SK-N-SH treated with all-trans-retinoic acid at 6 μM for 48 hours (cell line): ENCODE measurements at regions not wholly inside any gene's neighbourhood (a gene's known extent, or its start where the extent isn't known, plus 50 kb on each side); places are given as distances from the start of the nearest gene placed in this dataset.

ENCODE experiments used
- ATAC-seq: fragments of 200-7000 bp; cut with Tn5 transposase; 3 replicates; pipeline ENCODE4 v1.9.1; 2020; ENCODE audit warnings: mild to moderate bottlenecking, moderate library complexity
- ARNTL ChIP-seq: fragments of 450-650 bp; formaldehyde crosslinking; IDR thresholded peaks from 2 replicates; pipeline ENCODE4 v1.5.0; 2020; ENCODE audit warnings: low read depth, mild to moderate bottlenecking, moderate library complexity, borderline replicate concordance
- BACH2 ChIP-seq: fragments of 250-450 bp; sonication (Bioruptor Pico); IDR thresholded peaks from 2 replicates; pipeline ENCODE4 v1.9.0; 2021; ENCODE audit warnings: mild to moderate bottlenecking, borderline replicate concordance
- CSDC2 ChIP-seq: fragments of 250-450 bp; sonication (Bioruptor Pico); IDR thresholded peaks from 2 replicates; pipeline ENCODE4 v1.5.0; 2020; ENCODE audit warnings: mild to moderate bottlenecking, moderate library complexity
- ESRRG ChIP-seq: fragments of 250-450 bp; sonication (Bioruptor Pico); IDR thresholded peaks from 2 replicates; pipeline ENCODE4 v1.6.1; 2021; ENCODE audit warnings: mild to moderate bottlenecking
- ISL1 ChIP-seq: fragments of 250-450 bp; sonication (Bioruptor Pico); IDR thresholded peaks from 2 replicates; pipeline ENCODE4 v2.1.2; 2022; ENCODE audit warnings: mild to moderate bottlenecking, moderate library complexity
- OSR1 ChIP-seq: fragments of 250-450 bp; sonication (Bioruptor Pico); IDR thresholded peaks from 2 replicates; pipeline ENCODE4 v1.8.0; 2022; ENCODE audit warnings: moderate library complexity, mild to moderate bottlenecking, inconsistent platforms
- PATZ1 ChIP-seq: fragments of 250-450 bp; sonication (Bioruptor Pico); IDR thresholded peaks from 2 replicates; pipeline ENCODE4 v1.8.0; 2020; ENCODE audit warnings: mild to moderate bottlenecking, moderate library complexity, borderline replicate concordance
- POU6F1 ChIP-seq: fragments of 250-450 bp; sonication (Bioruptor Pico); IDR thresholded peaks from 2 replicates; pipeline ENCODE4 v1.8.0; 2021; ENCODE audit warnings: low read depth, mild to moderate bottlenecking, moderate library complexity, borderline replicate concordance
- PPARA ChIP-seq: fragments of 250-450 bp; sonication (Bioruptor Pico); IDR thresholded peaks from 2 replicates; pipeline ENCODE4 v1.5.0; 2020; ENCODE audit warnings: mild to moderate bottlenecking, borderline replicate concordance
- SNAI2 ChIP-seq: fragments of 250-450 bp; sonication (Bioruptor Pico); IDR thresholded peaks from 2 replicates; pipeline ENCODE4 v1.5.0; 2020; ENCODE audit warnings: mild to moderate bottlenecking, moderate library complexity
- TCF4 ChIP-seq: fragments of 250-450 bp; sonication (Bioruptor Pico); IDR thresholded peaks from 2 replicates; pipeline ENCODE4 v1.8.0; 2021; ENCODE audit warnings: mild to moderate bottlenecking, moderate library complexity, borderline replicate concordance
- TOX ChIP-seq: fragments of 250-450 bp; sonication (Bioruptor Pico); IDR thresholded peaks from 2 replicates; pipeline ENCODE4 v1.8.0; 2021; ENCODE audit warnings: mild to moderate bottlenecking, moderate library complexity, borderline replicate concordance
- ZC3H10 ChIP-seq: fragments of 250-450 bp; sonication (Bioruptor Pico); IDR thresholded peaks from 2 replicates; pipeline ENCODE4 v1.5.1; 2021; ENCODE audit warnings: mild to moderate bottlenecking, moderate library complexity
- ZFP3 ChIP-seq: fragments of 250-450 bp; sonication (Bioruptor Pico); IDR thresholded peaks from 2 replicates; pipeline ENCODE4 v1.5.0; 2020; ENCODE audit warnings: mild to moderate bottlenecking, moderate library complexity
- ZFP30 ChIP-seq: fragments of 450-650 bp; formaldehyde crosslinking; IDR thresholded peaks from 2 replicates; pipeline ENCODE4 v1.5.0; 2022; ENCODE audit warnings: mild to moderate bottlenecking, moderate library complexity
- ZNF565 ChIP-seq: fragments of 450-650 bp; formaldehyde crosslinking; conservative IDR thresholded peaks from 2 replicates; pipeline ENCODE4 v1.5.0; 2020; ENCODE audit warnings: low read depth, mild to moderate bottlenecking, moderate library complexity
- ZNF70 ChIP-seq: fragments of 450-650 bp; formaldehyde crosslinking; IDR thresholded peaks from 2 replicates; pipeline ENCODE4 v1.5.0; 2020; ENCODE audit warnings: mild to moderate bottlenecking, moderate library complexity
- TF ChIP-seq, protein P1 (sequence below): fragments of 250-450 bp; sonication (Bioruptor Pico); IDR thresholded peaks from 2 replicates; pipeline ENCODE4 v1.5.1; 2020; ENCODE audit warnings: low read depth, mild to moderate bottlenecking, moderate library complexity

GRCh38 chr1:55586771-55587170 is 371.6 kb upstream of the USP24 start:
- no peak for ATAC-seq
- TF ChIP-seq ARNTL (no peak), ZC3H10 (CRISPR knock-in tag) (no peak)

DNA sequence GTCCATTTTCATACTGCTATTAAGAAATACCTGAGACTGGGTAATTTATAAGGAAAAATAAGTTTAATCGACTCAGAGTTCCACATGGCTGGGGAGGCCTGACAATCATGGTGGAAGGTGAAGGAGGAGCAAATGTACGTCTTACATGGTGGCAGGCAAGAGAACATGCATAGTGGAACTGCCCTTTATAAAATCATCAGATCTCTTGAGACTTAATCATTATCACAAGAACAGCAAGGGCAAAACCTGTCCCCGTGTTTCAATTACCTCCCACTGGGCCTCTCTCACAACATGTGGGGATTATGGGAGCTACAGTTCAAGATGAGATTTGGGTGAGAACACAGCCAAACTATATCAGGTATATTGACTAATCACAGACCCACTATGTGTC is 370.2 kb upstream of the USP24 start:
- no peak for TF ChIP-seq BACH2 (CRISPR knock-in tag)
- TF ChIP-seq, all 23 proteins: peak for 0
- ATAC-seq = peak; percentile 3; the same call in 1 of the 3 replicates

- ATAC-seq = peak; percentile 72
- no peak for TF ChIP-seq PPARA (CRISPR knock-in tag)
- TF ChIP-seq, protein P1, sequence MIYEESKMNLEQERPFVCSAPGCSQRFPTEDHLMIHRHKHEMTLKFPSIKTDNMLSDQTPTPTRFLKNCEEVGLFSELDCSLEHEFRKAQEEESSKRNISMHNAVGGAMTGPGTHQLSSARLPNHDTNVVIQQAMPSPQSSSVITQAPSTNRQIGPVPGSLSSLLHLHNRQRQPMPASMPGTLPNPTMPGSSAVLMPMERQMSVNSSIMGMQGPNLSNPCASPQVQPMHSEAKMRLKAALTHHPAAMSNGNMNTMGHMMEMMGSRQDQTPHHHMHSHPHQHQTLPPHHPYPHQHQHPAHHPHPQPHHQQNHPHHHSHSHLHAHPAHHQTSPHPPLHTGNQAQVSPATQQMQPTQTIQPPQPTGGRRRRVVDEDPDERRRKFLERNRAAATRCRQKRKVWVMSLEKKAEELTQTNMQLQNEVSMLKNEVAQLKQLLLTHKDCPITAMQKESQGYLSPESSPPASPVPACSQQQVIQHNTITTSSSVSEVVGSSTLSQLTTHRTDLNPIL = no peak
- TF ChIP-seq, all 23 proteins: peak for 0
Observed at GRCh38 chr1:55584526-55585401, 369.6 kb upstream of the USP24 start.

- no peak for TF ChIP-seq OSR1 (CRISPR knock-in tag)
- TF ChIP-seq TCF4 = no peak
- no peak for ATAC-seq
Observed at GRCh38 chr1:55582084-55582483, 366.9 kb upstream of the USP24 start.

DNA sequence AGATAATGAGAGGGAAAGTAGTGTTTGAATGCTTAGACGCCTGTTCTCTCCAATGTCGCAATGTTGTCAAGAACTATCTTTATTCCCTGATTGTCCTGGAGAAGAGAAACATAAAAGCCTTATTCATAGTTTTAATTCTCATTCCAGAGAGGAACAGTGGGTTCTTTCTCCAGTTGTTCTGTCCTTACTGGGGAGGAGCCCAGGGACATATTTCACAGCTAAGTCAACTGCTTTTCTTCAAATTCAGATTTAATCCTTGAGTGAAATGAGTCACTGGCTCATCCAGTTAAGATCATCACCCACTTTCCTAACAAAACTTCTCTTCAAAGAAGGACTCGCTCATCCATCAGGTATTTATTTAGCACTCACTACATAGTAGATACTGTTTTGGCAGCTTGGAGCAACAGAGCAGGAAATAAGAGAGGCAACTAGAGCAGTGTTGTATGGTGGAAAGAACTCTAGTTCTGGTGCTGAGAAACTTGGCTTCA is 365.7 kb upstream of the USP24 start:
- no peak for TF ChIP-seq SNAI2
- TF ChIP-seq TOX (CRISPR knock-in tag) = 0 out of 2 replicates have a peak, but pooled peaks have one; percentile 53
- TF ChIP-seq BACH2 (CRISPR knock-in tag) = no peak
- TF ChIP-seq ISL1 (CRISPR knock-in tag) = peak; percentile 70
- peak; percentile 20; the same call in 1 of the 2 replicates for TF ChIP-seq ZC3H10 (CRISPR knock-in tag)
- ATAC-seq = peak; percentile 83

DNA sequence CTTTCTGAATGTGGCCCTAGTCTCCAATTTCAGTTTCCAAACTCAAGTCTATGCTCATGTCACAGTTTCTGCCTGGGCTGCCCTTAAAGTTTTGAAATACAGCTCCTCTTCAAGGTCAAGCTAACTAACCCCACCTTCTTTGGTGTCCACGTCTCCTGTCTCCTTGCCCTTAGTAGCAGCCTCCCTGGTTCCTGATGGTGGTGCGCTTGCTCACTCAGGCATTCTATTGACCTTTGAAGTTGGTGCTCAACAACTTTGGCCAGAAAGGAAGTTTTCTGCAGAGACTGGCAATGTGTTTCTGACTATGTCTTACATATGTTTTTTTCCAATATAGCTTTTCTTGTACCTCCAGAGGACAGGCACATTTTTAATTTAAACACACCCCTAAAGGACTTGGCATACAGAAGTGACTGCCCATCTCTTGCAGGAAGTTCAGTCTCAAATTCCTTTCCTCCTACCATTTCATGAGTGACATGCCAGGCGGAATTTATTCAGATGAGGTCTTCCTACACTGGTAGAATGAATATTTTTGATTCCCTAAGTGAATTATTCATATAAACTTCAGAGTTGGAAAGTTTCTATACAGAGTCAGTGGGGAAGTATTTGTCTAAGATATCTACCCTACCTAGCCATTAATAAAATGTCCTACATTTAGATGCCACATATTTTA is 364.3 kb upstream of the USP24 start:
- ATAC-seq = peak; percentile 18
- no peak for TF ChIP-seq ZFP30
- TF ChIP-seq POU6F1 (CRISPR knock-in tag) = no peak

- TF ChIP-seq OSR1 (CRISPR knock-in tag) = no peak
- TF ChIP-seq ESRRG (CRISPR knock-in tag) = no peak
- TF ChIP-seq, protein P1 = no peak
- ATAC-seq = no peak
Observed at GRCh38 chr1:55578646-55579045, 363.5 kb upstream of the USP24 start.

DNA sequence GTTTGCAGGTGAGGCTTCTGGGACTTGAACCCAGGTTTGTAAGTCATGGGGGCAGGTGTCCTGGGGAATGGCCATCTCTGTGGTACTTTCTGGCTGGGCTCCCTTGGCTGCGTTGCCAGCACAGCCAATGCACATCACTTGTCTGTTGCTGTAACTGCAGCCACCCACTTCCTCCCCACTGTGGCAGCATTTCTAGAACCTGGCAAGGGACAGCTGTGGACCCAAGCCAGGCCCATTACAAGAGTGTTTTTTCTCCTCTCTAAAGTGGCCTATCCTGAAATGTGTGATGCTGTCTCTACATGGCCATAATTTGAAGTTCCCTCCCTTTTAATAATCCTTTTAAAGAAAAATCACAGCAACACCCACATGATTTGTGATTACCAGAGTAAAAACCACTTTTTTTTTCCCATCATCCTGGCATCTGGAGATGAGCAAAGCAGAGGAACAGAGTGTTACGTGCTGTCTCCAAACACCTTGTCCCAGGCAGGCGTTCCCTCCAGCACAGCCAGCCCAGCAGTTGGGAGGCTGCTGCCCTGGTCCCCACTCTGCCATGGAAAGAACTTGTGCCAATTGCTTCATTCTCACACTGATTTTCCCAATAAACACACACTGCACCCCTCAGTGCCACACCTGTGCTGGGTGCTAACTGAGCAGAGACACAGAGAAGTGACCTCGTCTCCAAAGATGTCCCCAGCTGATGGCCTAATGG is 360.6 kb upstream of the USP24 start:
- no peak for ATAC-seq
- TF ChIP-seq TCF4 (no peak), TOX (CRISPR knock-in tag) (no peak), CSDC2 (no peak), POU6F1 (CRISPR knock-in tag) (no peak), ESRRG (CRISPR knock-in tag) (no peak), ARNTL (no peak), ZNF565 (CRISPR knock-in tag) (no peak), ZFP3 (CRISPR knock-in tag) (no peak), ZNF70 (CRISPR knock-in tag) (no peak), PATZ1 (CRISPR knock-in tag) (no peak), ZFP30 (no peak)
